ENCODE measurements at regions not wholly inside any gene's neighbourhood (a gene's known extent, or its start where the extent isn't known, plus 50 kb on each side); places are given as distances from the start of the nearest gene placed in this dataset.

DNA sequence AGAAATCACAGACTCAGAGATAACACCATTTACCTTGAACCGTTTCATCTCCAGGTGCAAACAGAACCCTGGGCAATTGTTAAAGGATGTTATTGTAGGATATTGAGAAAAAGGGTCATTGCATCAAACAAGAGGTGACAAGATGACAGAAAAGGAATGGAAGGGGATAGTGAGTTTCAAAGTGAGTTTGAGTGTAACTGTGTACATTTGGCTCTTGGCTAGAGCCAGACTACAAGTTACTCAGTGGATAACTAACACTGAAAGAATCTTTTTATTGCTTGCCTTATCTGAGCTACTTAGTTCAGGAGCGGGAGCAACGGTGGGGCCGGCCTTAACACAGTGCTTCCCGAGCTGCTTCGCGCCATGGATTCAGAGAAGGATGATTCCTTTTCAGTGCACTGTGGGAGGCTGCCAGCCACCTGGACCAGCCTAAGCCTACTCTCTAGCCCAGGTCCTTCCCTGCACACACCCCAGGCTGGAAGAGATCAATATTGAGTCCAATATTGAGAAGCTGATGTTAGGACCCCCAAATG lies 193.4 kb downstream of the ATPSCKMT start:
- Histone ChIP-seq H2AFZ (ENCODE audit: low read depth, low read length) (no peak overlapping the region), H3K4me3 (ENCODE audit: low read length) (no peak overlapping the region), H3K4me1 (ENCODE audit: insufficient read depth, low read length) (no peaks in the 10 kb centered on the region), H3K27me3 (ENCODE audit: insufficient read depth, low read length) (no peaks in the 10 kb centered on the region), H3K9me3 (ENCODE audit: low read length) (peaks cover 4% of the 10 kb centered on the region), H3K36me3 (ENCODE audit: insufficient read depth, low read length) (no peaks in the 10 kb centered on the region)

DNA sequence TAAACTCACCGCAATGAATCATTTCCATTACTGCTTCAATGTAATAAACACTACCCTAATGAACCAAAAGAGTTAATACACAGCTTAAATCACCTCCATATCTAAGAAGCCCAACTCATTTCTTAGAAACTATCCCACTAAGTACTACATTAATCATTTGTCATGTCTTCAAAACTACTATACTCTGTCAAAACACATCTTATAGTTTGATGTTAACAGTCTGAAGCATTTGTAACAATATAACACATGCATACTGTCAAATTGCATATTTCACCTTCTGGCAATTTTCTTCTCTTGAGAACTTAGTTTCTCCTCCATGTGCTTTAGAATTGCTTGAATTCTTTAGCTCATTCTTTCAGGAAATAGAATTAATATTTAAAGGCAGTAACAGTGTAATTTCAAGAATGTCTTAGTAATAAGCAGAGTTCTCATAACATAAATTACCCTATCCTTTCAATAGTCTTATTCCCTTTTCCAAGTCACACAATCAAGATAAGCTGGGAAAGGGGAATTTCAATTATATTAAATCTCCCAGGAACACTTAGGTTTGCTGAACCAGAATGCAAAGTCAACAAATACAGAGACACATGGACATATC lies 199.7 kb downstream of the ATPSCKMT start:
- peaks cover 4% of the 10 kb centered on the region for H3K9me3 ChIP-seq (ENCODE audit: low read length)
- H3K4me3 ChIP-seq (ENCODE audit: low read length), result no peak overlapping the region
- peaks cover 6% of the 10 kb centered on the region for H3K4me1 ChIP-seq (ENCODE audit: insufficient read depth, low read length)
- peak overlapping the region; percentile 44 for H2AFZ ChIP-seq (ENCODE audit: low read depth, low read length)
- H3K36me3 ChIP-seq (ENCODE audit: insufficient read depth, low read length), result no peaks in the 10 kb centered on the region
- no peaks in the 10 kb centered on the region for H3K27me3 ChIP-seq (ENCODE audit: insufficient read depth, low read length)

DNA sequence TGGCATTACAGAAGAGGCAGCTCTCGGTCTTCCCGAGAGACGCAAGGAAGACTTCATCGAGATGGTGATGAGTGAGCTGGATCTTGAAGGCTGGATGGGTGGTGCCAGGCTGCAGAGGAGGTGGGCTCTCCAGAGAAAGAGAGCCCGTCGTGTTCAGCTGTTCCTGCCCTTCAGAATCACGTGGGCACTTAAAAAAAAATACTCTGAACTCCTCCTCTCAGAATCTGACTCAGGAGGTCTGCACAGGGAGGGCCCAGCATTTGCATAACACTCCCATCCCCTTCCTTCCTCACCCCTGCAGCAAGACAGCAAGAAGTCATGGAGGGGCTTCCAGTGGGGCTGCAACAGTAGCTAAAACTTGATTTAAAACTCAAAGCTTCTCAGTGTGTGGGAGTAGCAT lies 203.0 kb downstream of the ATPSCKMT start:
- H3K36me3 ChIP-seq (ENCODE audit: insufficient read depth, low read length), result no peaks in the 10 kb centered on the region
- no peak overlapping the region for H3K4me3 ChIP-seq (ENCODE audit: low read length)
- no peak overlapping the region for H2AFZ ChIP-seq (ENCODE audit: low read depth, low read length)
- peaks cover 6% of the 10 kb centered on the region for H3K4me1 ChIP-seq (ENCODE audit: insufficient read depth, low read length)
- no peaks in the 10 kb centered on the region for H3K27me3 ChIP-seq (ENCODE audit: insufficient read depth, low read length)
- H3K9me3 ChIP-seq (ENCODE audit: low read length), result peaks cover 2% of the 10 kb centered on the region

DNA sequence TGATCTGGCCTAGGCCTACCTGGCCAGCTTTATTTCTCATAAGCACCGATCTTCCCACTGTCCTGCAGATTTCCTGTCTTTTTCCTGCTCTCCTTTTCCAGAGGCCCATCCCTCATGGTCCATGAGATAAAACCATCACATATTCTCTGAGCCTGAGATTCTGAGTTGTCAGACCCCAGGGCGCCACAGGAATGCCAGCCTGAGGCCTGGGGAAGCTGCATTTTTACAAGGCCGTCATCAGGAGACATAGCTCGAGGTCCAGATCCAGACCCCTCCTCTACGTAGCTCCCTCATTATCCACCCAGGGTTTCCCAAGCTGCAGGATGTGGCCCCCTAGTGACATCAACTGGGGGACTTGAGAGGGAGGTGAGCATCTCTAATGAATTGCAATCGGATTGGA lies 204.3 kb downstream of the ATPSCKMT start:
- Histone ChIP-seq H2AFZ (ENCODE audit: low read depth, low read length) (no peak overlapping the region), H3K9me3 (ENCODE audit: low read length) (no peaks in the 10 kb centered on the region), H3K4me3 (ENCODE audit: low read length) (no peak overlapping the region), H3K4me1 (ENCODE audit: insufficient read depth, low read length) (peaks cover 6% of the 10 kb centered on the region), H3K36me3 (ENCODE audit: insufficient read depth, low read length) (no peaks in the 10 kb centered on the region), H3K27me3 (ENCODE audit: insufficient read depth, low read length) (no peaks in the 10 kb centered on the region)

DNA sequence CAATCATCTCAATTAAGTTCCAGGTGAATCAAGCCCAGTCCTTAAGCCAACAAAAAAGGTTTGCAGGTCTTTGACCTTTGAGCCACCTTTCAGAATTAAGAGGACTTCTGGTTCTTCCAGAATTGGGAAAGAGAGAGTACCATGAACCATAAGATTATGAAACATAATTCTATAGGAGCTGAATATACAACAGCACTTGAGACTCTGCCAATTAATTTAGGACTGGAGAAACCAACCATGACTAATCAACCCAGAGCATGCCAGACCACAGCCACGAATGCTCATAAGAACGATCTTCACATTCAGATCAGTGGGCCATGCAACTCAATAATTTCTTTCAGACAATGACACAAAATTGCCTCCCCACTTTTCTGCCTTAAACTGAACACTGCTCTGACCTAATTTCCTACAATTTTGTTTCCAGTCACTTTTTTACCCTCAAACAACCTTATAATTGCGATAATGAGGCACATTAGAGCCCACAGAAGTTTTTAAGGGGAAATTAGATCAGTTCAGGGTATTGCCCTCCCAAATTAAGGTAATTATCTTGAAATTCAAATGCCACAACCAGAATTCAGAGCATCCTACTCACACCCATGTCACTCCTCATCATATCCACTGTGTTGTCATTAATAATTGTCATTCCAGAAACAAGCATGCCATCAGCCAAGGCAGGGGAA lies 213.4 kb downstream of the ATPSCKMT start:
- Histone ChIP-seq H3K9me3 (ENCODE audit: low read length) (no peaks in the 10 kb centered on the region), H3K4me1 (ENCODE audit: insufficient read depth, low read length) (no peaks in the 10 kb centered on the region), H3K27me3 (ENCODE audit: insufficient read depth, low read length) (no peaks in the 10 kb centered on the region), H3K36me3 (ENCODE audit: insufficient read depth, low read length) (no peaks in the 10 kb centered on the region), H3K4me3 (ENCODE audit: low read length) (no peak overlapping the region), H2AFZ (ENCODE audit: low read depth, low read length) (no peak overlapping the region)

DNA sequence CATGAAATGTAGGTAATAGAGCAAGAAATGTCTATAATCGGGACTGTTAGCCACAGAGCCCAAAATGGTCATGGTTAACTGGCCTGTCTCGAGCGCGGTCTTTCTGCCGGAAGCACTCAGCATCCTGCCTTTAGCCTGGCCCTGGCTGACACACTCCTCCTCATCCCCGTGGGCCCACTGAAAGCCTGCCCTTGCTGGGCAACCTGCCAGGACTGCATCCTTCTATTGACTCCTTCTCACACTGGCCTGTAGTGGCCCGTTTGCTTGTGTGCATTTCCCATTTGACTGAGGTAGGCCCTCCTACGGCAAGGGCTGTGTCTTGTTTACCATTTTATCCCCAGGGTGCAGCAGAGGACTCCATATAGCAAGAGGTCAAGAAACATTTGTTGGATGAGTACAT lies 215.7 kb downstream of the ATPSCKMT start:
- Histone ChIP-seq H3K9me3 (ENCODE audit: low read length) (no peaks in the 10 kb centered on the region), H3K4me1 (ENCODE audit: insufficient read depth, low read length) (no peaks in the 10 kb centered on the region), H3K4me3 (ENCODE audit: low read length) (no peak overlapping the region), H2AFZ (ENCODE audit: low read depth, low read length) (no peak overlapping the region), H3K36me3 (ENCODE audit: insufficient read depth, low read length) (no peaks in the 10 kb centered on the region), H3K27me3 (ENCODE audit: insufficient read depth, low read length) (no peaks in the 10 kb centered on the region)

DNA sequence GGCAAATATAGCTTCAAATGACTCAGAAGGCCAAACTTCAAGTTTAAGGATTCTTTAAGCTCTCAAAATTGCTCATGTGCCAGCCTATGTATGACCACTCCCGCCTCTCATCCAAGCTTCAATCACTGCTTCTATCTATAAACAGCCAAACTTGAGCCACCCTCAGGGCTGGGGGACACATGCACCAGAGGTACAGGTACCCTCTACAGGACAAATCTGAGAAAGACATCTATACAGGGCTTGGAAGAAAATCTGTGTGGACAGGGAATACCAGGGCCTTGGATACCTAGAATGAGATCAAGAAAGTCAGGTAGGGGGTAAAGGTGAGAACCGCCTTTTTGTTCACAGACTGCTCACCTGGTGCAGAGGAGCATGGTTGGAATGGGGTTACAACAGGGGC lies 217.9 kb downstream of the ATPSCKMT start:
- H3K4me1 ChIP-seq (ENCODE audit: insufficient read depth, low read length), result no peaks in the 10 kb centered on the region
- no peaks in the 10 kb centered on the region for H3K9me3 ChIP-seq (ENCODE audit: low read length)
- no peaks in the 10 kb centered on the region for H3K27me3 ChIP-seq (ENCODE audit: insufficient read depth, low read length)
- no peak overlapping the region for H2AFZ ChIP-seq (ENCODE audit: low read depth, low read length)
- H3K4me3 ChIP-seq (ENCODE audit: low read length), result no peak overlapping the region
- no peaks in the 10 kb centered on the region for H3K36me3 ChIP-seq (ENCODE audit: insufficient read depth, low read length)

DNA sequence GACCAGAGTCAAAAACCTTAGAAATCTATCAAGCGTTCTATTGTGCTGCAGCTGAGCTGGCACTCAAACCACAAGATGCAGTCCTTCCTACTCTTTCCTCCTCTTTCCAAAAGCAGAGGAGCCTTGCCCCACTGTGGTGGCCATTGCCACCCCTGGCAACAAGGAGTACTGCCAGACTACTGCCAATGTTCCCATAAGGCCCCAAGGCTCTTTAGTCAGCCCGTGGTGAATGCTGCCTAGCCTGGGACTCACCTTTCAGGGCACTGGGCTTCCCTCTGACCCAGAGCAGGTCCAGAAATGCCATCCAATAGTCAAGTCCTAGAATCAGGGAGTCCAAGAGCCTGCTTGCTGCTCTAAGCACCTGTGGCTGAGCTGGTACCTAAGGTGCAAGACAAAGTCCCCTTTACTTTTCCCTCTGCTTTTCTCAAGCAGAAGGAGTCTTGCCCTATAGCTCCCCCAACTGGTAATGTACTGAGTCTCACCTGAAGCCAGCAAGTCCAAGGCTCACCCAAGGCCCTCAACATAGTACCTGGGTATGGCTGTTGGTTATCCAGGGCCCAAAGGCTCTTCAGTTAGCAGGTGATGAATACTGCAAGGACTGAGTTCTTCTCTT lies 219.4 kb downstream of the ATPSCKMT start:
- Histone ChIP-seq H3K27me3 (ENCODE audit: insufficient read depth, low read length) (no peaks in the 10 kb centered on the region), H3K4me3 (ENCODE audit: low read length) (no peak overlapping the region), H3K4me1 (ENCODE audit: insufficient read depth, low read length) (no peaks in the 10 kb centered on the region), H2AFZ (ENCODE audit: low read depth, low read length) (no peak overlapping the region), H3K36me3 (ENCODE audit: insufficient read depth, low read length) (no peaks in the 10 kb centered on the region), H3K9me3 (ENCODE audit: low read length) (no peaks in the 10 kb centered on the region)

DNA sequence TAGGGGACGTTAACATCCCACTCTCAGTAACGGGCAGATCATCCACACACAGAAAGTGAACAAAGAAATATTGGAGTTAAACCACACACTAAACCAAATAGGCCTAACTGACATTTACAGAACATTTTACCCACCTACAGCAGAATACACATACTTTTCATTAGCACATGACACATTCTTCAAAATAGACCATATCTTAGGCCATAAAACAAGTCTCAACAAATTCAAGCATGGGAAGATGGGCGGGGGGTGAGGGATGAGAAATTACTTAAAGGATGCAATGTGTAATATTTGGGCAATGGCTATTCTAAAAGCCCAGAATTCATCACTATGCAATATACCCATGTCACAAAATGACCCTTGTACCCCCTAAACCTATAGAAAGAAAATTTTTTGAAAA lies 226.2 kb downstream of the ATPSCKMT start:
- no peaks in the 10 kb centered on the region for H3K9me3 ChIP-seq (ENCODE audit: low read length)
- no peaks in the 10 kb centered on the region for H3K4me1 ChIP-seq (ENCODE audit: insufficient read depth, low read length)
- no peaks in the 10 kb centered on the region for H3K36me3 ChIP-seq (ENCODE audit: insufficient read depth, low read length)
- no peak overlapping the region for H2AFZ ChIP-seq (ENCODE audit: low read depth, low read length)
- H3K4me3 ChIP-seq (ENCODE audit: low read length), result no peak overlapping the region
- H3K27me3 ChIP-seq (ENCODE audit: insufficient read depth, low read length), result no peaks in the 10 kb centered on the region

DNA sequence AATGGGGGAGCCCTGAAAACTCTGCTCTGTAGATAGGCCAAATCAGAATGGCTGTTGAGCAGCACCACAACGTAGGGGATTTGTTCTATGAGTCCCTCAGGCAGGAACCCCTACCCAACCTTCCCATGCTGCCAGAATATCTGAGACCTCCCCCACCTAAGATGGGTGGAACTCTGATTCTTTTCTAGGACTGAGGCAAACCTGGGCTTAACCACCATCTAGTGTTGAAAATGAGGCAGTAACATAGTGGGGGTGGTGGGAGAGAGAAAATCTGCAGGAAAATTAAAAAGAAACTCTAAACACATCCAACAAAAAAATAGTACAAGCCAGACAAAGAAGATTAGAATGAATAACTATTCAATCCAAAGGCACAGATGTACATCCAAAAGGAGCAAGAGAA lies 228.4 kb downstream of the ATPSCKMT start:
- Histone ChIP-seq H3K36me3 (ENCODE audit: insufficient read depth, low read length) (no peaks in the 10 kb centered on the region), H3K27me3 (ENCODE audit: insufficient read depth, low read length) (no peaks in the 10 kb centered on the region)

DNA sequence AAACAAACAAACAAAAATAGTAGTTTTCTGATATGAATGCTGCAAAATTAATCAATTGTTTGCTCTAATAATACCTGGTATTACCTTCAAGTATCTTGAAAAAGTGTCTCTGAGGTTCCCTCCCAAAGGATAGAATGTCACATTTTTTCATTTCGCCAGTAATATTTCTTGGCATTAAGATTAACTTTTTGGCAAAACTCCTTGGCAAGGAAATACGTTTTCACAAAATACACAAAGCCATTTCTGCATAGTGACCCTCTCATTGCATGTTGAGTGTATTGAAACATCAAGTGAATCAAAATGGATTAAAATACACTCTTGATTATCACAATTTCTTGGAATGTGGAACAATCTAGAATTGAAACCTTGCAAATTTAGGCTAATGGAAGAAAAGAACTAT lies 230.5 kb downstream of the ATPSCKMT start:
- Histone ChIP-seq H3K9me3 (ENCODE audit: low read length) (no peaks in the 10 kb centered on the region), H3K27me3 (ENCODE audit: insufficient read depth, low read length) (no peaks in the 10 kb centered on the region)

More for the DNA sequence above, 228.4 kb downstream of the ATPSCKMT start:
- Histone ChIP-seq H3K9me3 (ENCODE audit: low read length) (no peaks in the 10 kb centered on the region), H3K4me3 (ENCODE audit: low read length) (no peak overlapping the region), H3K4me1 (ENCODE audit: insufficient read depth, low read length) (peaks cover 5% of the 10 kb centered on the region), H2AFZ (ENCODE audit: low read depth, low read length) (no peak overlapping the region)

DNA sequence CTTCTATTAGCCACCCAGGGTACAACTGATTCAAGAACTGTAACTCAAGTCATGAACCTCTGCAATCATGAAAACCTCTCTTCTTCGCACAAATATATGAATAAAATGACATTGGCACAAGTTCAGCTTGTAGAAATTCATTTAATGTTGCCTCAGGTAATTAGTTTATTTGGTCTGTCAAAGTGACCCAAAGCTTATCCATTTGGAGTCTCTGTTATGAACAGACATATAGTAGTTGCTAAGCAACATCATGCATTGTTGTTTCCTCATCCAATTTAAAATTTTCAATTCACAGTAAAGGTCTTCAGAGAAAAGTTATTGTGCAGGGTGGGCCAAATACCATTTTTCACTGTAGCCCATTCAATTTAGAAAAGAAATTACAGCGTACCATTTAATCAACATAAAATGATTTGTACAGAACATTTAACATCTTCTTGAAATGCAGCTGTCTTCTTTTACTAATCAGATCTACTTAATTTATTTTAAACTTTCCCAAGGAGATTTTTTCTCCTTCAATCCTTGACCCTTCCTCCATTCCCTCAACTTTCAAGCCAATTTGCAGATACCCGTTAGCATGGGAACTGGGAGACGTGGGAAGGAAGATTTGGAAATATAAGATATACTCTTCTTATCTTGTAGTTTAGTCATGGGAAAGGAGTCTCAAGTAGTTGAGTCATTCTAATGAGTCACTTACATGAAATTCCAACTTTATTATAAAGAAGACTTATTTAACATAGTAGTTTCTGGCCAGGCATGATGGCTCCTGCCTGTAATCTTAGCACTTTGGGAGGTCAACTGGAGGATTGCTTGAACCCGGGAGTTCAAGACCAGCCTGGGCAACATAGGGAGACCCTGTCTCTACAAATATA lies 231.3 kb downstream of the ATPSCKMT start:
- Histone ChIP-seq H3K27me3 (ENCODE audit: insufficient read depth, low read length) (no peaks in the 10 kb centered on the region), H2AFZ (ENCODE audit: low read depth, low read length) (no peak overlapping the region), H3K9me3 (ENCODE audit: low read length) (no peaks in the 10 kb centered on the region)

More for the DNA sequence above, 230.5 kb downstream of the ATPSCKMT start:
- Histone ChIP-seq H3K4me1 (ENCODE audit: insufficient read depth, low read length) (peaks cover 5% of the 10 kb centered on the region), H3K36me3 (ENCODE audit: insufficient read depth, low read length) (no peaks in the 10 kb centered on the region), H3K4me3 (ENCODE audit: low read length) (no peak overlapping the region), H2AFZ (ENCODE audit: low read depth, low read length) (no peak overlapping the region)

DNA sequence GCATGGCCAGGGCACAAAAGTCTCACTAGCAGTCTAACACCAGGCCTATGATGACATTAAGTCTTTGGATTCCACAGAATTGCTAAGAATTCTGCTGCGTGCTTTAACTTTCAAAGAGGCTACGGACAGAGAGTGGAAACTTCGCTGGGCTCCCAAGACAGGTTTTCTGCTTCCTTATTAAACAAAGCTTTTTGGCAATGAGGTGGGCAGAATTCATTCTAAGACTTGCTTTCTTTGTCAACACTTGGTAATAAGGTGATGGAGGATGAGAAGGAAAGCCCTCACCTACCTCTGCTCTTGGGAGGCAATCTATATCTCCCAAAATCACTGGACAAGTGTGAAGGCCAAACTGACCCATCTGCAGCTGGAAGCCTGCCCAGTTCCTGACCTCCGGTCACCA lies 231.9 kb downstream of the ATPSCKMT start:
- Histone ChIP-seq H3K4me1 (ENCODE audit: insufficient read depth, low read length) (peaks cover 5% of the 10 kb centered on the region), H3K36me3 (ENCODE audit: insufficient read depth, low read length) (no peaks in the 10 kb centered on the region), H3K4me3 (ENCODE audit: low read length) (no peak overlapping the region), H2AFZ (ENCODE audit: low read depth, low read length) (no peak overlapping the region), H3K9me3 (ENCODE audit: low read length) (no peaks in the 10 kb centered on the region), H3K27me3 (ENCODE audit: insufficient read depth, low read length) (no peaks in the 10 kb centered on the region)

More for the DNA sequence above, 231.3 kb downstream of the ATPSCKMT start:
- H3K4me3 ChIP-seq (ENCODE audit: low read length), result no peak overlapping the region
- H3K36me3 ChIP-seq (ENCODE audit: insufficient read depth, low read length), result no peaks in the 10 kb centered on the region
- peaks cover 5% of the 10 kb centered on the region for H3K4me1 ChIP-seq (ENCODE audit: insufficient read depth, low read length)
